ENCODE measurements at regions not wholly inside any gene's neighbourhood (a gene's known extent, or its start where the extent isn't known, plus 50 kb on each side); places are given as distances from the start of the nearest gene placed in this dataset.

DNA sequence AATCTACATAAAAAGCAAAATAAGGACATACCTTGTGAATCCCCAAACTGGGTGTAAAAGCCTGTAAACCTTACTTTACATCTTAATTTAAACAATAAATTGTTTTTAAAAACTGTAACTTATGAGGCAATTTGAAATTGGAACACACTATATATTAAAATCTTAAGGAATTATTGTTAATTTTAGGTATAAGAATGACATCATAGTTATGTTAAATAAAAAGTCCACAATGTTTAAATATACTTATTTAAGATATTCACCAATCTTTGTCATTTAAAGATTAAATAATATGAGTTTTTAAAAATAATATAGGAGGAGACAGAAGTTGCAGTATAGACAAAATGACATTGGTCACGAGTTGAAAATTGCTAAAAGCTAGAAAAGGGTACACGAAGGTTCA is 621.9 kb upstream of the POU3F2 start:
- DNase-seq: no peak

DNA sequence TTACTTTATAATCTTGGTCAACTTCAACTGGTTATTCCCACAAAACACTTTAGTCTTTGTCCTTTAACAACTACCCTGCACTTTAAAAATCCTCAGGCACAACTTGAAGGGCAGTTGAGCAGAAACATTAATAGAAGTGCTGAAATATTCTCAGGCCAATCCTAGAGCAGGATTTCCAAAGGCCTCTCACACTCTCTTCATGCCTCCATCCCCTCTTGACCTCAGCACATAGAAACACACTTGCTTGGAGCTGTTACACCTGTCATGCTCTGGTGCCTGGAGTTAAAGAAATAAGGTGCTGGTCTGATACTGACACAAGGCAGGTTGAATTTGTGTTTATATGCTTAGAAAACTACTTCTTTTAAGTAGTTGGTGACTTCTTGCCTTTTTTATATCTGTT is 618.8 kb upstream of the POU3F2 start:
- DNase-seq: no peak

DNA sequence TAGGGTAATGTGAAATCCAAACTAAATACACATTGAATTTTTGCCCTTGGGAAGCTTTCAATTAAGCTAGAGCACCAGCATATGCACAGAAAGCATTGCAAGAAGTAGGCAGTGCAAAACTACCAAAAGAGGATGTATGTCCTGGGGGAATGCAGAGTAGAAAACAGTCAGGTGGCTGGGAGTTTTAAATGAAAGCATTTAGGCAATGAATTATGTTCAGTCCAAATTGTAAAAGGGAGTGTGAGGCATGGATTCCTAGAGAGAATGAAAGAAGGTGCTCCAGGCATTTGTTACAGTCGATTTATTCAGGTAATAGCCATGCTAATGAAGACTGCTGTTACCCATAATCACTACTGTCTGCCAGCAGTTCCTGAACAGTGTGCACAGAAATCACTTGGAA is 604.1 kb upstream of the POU3F2 start:
- no peak for DNase-seq

DNA sequence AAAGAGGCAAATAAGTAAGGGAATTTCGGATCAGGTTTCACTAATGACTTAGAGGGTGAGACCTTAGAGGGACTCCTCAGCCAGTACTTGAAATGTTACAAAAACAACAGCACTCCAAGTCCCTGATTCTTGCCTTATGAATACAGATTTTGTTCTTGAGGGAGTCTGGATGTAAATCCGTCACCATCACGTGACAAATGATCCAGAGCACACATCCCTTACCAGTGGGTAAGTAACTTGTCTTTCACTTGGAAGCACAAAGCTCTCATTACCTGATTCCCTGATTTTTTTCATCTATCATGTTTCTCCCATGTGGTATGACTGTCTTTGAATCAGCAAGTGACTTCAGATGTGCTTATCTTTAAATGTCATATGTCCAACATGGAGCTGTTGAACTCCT is 595.3 kb upstream of the POU3F2 start:
- no peak for DNase-seq

DNA sequence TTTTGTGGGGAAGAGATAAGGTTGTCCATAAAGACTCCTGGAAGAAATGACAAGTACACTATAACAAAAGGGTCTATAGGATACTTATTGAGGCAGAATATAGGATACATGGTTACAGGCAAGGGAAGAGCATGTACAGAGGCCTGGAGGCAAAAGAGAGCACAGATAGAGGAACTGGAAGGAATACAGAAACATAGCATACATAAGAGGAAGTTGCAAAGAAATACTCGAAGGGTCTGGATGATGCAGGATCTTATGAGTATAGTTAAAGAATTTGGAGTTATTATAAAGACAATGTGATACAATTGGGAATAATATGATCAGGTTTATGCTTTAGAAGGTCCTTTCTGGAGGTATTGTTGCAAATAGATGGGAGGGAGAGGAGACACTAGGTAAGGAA is 592.7 kb upstream of the POU3F2 start:
- no peak for DNase-seq

DNA sequence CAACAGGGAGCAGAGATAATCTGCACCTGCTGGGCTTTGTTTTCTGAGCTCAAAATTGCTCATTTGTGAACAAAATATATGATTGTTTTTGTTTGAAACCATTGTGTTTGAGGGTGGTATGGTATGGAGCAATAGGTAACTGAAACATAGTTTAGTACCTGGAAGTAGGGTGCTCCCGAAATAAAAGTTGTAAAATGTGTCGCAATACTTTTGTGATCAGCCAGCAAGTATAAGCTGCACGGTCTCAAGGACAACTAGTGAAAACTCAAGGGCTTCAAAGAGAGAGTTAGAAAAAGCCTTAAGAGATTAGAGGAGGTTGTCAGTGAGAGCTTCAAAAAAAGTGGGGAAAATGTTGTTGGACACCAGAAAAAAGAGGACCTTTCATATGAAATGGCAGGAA is 579.8 kb upstream of the POU3F2 start:
- DNase-seq: no peak

DNA sequence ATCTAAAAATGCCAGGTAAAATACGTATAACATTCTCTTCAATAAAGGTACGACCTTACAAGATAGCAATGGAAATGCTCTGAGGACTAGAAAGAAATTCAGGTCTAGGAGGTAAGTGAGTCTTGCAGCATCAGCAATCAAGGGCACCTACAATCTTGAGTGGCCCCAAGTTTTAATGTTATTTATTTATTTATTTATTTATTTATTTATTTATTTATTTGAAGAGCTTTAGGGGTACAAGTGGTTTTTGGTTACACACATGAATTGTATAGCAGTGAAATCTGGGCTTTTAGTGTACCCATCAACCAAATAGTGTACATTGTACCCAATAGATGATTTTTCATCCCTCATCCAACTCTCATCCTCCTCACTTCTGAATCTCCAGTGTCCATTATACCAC is 574.0 kb upstream of the POU3F2 start:
- no peak for DNase-seq

DNA sequence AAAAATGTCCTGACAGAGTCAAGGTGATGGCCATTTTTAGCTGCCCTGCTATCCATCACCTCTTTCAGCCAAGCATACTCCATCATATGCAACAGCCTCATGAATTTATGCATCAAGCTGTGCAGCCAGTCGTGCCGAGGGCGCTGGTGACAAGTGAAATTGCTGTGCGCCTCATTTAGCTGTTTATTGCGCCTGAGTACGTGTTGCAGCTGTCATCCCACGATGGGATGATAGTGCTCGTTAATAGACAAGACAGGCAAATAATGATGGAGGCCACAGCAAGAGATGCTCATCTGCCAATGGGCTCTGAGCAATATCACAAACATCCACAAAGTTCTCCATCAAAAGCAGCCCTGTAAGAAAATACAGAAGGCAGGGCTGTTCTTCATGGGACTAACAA is 562.3 kb upstream of the POU3F2 start:
- no peak for DNase-seq

DNA sequence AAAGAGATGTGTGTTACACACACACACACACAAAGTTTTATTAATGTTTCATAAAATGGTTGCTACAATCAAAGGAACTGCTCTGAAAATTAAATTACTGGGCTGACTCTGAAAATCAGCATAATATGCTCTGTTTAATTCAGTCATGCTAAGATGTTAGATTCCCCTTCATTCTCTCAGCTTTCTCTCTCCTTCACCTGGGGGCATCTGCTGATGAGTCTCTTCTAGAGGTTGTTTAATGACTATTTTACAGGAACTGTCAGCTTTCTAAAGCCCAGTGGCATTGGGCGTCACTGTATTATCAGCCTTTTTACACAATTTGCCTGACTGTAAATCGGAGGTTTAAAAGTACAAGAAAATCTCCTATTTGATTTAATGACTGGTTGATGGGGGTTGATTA is 559.7 kb upstream of the POU3F2 start:
- DNase-seq: no peak

DNA sequence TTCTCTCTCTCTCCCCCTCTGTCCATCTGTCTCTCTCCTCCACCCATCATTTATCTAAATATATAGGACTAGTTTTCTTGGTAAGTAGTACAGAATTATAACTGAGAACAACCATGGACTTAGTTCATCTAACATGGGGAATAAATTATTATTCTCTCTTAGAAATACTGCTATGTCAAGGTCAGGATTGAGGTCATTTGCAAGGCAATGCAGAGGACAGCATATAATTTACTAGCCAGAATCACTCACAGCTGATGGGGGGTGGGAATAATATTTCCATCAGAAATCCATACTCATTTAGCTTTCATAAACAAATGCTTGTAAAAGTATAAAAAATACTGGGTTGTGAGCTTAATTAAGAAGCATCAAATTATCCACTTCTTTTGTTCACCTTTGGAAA is 553.9 kb upstream of the POU3F2 start:
- DNase-seq: no peak

DNA sequence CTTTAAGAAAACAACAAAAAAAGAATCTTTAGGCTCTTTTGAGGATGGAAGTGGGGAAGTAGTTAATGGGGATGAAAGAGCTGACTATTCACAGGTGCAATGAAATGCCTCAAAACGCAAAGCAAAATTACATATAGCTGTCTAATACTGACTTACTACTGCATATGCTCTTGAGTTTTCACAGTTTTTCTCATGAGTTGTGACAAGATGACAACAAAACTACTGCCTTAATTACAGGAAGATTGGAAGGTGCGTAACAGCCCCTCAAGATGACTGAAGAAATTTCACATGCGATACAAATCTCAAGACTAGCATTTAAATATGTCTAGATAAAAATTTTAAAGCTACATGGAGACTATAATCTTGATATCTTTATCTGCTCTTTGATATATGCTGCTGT is 547.8 kb upstream of the POU3F2 start:
- no peak for DNase-seq

DNA sequence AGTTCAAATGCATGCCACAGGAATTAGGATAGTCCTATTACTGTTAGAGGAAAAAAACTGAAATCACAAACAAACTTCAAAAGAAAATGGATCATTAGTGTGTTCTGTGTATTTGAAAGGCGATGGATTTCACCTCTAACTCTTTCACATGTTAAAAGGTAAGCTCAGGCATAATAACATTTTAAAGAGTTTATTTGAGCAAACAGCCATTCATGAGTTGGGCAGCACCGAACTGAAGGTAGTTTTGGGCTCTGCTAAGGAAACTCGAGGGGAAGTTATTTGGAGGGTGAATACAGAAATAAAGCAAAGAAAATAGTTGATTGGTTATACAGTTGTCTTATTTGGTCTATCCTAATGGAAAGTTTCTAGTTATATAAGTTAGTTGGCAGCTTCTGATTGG is 546.5 kb upstream of the POU3F2 start:
- no peak for DNase-seq

DNA sequence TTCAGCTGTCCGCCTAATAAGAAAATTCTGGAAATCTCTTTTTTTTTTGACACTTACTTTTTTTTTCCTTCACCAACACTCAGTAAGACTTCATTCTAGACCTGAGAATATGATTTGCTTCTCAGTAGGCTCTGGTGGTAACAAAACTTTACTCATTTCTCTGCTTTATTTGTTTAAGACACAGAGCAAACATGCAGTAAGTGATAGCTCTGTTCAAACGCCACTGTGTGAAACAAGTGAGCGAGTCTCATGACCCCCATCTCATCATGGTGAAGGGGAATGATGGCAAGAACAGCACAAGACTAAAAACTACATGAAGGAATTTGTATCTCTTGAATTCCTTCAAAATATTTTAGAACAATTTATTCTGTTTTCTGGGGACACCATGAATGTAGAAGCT is 541.6 kb upstream of the POU3F2 start:
- DNase-seq: no peak

DNA sequence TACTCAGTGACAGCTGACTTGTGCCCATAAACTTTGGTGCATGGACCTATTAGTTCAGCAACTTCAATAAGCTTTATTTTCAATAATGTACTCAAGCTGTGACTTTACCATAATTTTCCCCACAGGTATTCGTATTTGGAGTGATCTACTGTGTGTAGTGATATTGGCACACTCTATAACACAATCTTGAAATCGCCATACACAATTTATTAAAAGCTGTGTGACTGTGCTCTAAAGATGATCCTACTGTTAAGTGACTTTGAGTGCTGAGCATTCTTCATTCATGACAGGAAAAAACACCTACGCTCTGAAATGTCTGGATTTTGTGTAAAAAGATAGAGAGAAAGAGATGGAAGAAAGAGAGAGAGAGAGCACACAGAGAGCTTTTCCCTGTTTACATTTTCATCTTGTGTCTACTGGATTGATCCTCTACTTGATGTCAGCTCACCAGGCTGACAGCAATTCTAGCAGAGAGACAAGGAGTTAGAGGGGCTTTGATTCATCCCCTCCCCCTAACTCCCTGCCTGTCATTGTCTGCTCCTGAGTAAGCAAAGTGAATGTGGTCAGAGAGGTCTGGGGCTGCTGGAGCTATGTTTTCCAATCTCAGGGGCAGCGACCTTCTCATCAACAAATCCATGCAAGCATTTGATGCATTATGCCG is 538.7 kb upstream of the POU3F2 start:
- no peak for DNase-seq

DNA sequence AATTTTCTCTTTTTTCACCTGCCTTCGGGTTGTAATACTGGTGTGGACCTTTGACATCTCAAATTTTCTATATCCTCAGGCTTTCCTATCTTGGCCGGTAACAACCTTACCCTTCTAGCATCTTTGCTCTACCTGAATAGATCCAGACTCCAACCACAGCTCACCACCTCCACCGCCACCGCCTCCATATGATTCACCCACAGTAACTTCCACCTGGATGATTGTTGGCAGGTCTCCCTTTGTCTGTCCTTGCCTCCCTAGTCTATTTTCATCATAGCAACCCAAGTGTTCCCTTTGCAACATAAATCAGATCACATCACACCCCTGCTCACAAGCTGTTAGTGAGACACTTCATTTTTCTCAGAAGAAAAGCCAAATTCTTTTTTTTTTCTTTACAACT is 525.8 kb upstream of the POU3F2 start:
- DNase-seq: no peak

DNA sequence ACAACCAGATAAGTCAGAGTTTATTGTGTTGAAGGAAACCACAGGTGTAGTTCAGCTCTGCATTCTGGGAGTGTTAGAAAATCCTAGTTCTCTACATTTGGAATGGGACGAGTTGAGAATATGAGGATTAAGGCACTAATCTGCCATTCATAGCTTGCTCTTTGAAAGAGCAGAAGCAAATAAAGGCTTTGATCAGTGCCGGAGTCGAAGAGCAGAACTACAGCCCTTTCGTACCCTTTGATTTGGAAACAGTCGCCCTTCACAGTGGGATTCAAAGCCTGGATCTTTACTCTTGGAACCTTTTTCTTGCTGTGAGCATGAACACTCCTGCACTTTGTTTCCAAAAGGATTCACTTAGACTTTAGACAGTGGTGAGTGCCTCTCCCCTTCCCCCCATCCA is 523.9 kb upstream of the POU3F2 start:
- no peak for DNase-seq

DNA sequence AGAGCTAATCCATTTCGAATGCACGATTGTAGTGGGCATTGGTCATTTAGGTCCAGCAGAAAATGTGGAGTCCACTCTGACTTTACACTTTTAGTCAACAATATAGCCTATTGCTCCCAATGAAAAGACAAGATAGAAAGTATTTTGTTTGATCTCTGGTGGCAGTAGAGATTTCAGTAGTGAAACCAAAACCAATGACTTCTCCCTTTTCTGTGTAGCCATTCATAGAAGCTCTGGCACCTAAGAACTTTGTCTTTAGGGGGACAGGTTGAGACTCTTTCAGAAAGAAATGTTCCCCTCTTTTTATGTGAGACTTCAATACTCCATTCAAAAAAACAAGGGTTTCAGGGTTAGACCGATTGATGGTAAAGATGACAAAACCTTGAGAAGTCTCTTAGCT is 510.8 kb upstream of the POU3F2 start:
- DNase-seq: no peak

DNA sequence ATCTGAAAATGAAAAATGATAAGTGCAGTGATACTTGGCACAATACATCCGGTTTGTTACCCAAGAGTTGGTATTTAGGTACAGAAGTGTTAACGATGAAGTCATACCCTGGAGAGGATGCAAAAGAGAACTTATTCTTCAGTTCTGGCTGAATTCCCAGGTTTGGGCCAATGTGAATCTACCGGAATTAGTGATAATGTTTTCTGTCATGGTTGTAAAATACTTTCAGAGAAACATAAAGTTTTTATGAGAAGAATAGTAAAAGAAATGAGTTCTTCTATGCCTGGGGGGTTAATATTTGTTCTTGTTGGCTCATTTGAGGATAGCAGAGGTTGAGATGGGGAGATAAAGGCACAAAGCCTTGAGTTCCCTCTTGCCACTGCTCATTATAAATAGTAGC is 509.9 kb upstream of the POU3F2 start:
- no peak for DNase-seq

DNA sequence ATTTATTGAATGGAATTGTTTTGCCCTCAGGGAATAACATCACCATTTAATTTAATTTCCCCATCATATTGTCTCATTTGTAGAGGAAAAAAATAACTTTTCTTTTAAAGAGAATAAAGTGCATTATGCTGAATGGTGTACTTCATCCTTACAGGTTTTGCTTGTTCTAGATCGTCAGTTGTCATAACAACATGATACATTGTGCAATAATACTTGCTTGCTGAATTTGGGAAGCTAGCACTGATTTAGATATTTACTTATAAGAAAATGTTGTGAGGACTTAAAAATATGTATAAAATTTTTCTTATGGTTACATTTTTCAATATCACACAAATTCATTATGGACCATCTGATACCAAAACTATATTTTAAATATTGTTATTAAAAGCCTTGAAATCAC is 509.0 kb upstream of the POU3F2 start:
- no peak for DNase-seq

DNA sequence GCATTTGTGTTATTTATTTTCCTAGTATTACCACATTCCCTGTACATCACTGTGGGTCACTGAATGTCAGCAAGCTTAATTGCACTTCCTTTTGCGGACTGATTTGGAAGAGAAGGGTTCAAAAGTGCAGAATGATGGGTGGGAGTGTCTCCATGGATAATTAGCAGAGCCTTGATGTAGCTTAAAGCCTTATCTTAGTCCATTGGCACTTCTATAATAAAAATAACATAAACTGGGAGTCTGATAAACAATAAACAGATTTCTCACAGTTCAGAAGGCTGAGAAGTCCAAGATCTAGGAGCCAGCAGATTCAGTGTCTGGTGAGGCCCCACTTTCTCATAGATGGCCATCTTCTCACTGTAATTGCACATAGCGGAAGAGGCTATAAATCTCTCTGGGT is 501.1 kb upstream of the POU3F2 start:
- DNase-seq: no peak

DNA sequence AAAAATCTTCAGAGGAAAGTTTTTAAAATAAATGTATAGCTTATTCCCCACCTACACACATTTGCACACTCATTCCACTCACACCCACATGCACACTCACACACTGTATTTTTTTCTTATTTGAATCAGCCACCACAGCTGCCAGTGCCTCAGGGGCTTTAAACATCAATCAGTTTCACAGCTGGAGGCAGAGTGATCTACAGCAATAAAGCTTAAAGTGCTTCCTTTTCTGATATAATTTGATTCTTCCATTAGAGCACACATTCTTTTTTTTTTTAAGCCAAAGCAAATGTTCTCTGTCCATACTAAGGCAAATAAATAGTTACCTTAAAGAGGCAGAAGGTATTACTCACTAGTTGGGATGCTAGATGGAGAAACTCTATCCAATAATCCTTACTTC is 498.8 kb upstream of the POU3F2 start:
- no peak for DNase-seq

DNA sequence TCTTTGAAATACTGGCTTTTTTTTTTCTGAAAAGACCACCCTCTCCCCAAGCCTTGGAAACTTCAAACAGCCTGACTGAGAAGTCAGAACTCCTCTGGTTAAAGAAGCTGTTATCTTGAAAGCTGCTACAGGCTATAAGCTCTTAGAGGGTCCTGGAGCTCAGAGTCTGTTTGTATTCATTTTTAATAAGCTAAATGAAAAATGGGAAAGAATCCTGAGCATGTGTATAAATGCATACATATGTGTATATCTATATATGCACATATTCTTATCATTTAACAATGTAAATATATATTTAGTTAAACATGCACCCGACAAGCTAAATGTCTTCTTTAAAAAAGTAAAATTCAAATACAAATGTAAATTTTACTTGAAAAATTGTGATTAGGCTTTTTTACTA is 494.9 kb upstream of the POU3F2 start:
- no peak for DNase-seq

DNA sequence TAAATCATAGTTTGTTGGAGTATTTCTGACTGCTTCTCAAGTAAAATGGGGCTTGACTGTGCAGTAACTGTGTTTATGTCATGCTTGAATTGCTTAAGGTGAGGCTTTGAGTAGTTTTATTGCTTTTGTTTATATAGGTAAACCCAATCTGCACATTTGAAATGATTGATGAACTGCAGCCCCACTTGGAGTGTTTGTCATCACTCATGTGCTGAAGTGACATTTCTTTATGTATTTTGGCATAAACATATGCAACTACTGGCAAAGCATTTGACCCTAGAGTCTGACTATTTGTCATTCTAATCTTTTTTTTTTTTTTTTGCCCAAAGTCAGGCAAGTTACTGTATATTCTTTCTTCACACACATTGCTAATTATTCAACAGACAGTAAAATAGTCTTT is 491.4 kb upstream of the POU3F2 start:
- DNase-seq: no peak

DNA sequence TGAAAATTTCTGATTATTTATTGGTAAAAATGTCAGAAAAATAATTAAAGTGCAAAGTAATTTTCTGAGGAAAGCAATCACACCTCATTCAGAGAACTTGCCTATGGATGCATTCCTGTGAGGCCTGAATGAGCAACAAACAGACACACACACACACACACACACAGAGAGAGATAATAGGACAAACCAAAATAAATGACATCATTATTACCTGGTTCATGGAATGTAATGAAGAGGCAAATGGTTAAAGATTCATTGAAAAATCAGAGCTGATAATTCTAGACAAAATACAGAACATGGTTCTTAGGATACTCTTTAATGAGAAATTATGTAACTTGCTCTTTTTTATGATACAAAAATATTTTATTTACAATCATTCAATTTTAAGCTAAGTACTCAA is 490.6 kb upstream of the POU3F2 start:
- no peak for DNase-seq

DNA sequence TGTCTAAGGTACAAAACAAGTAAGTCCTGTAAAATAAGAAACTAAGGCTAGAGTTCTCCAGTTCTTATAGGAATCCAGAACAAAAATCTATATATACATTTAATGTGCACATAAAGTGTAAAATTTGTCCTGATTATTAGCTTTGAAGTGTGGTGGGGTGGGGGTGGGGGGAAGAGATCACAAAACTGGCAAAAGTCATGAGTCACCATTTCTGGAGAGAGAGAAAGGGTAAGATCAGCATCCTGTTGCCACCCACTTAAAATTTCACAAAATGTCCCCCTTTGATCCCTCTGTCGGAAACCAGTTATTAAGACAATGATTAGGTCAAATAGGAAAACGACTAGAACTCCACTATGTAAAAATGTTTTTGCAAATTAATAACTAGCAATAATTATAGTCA is 482.0 kb upstream of the POU3F2 start:
- no peak for DNase-seq

DNA sequence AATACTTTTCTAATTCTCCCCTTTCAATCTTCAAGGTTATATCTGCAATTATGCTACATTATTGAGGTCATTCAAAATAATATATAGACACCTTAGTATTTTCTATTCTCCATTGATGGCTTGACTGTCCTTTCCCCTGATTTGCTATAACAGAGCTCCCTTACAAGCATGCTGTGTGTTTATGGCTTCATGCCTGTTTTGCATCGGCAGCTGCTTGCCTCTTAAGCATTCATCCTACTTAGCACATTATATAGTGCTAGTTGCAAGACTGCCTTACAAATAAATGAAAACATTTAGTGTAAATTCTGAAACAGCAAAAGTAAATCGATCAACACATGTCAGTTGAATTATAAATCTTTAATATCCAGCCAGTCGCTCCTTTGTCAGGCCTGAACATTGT is 476.2 kb upstream of the POU3F2 start:
- no peak for DNase-seq
